Endothelial cell of umbilical vein (primary cell): ENCODE measurements at regions not wholly inside any gene's neighbourhood (a gene's known extent, or its start where the extent isn't known, plus 50 kb on each side); places are given as distances from the start of the nearest gene placed in this dataset.

Source experiments
- BruUV-seq: library from RNA; stranded (reverse); fragments of 400-500 nt; replicated peaks from 2 replicates; lab custom pipeline; 2021; lab: Mats Ljungman, UMichigan
- CTCF ChIA-PET: fragments of 300-600, 350-600 bp; sonication (Branson Sonifier 250); formaldehyde crosslinking; loops from one replicate; lab custom pipeline; 2021; ENCODE audit warnings: antibody characterized with exemption, inconsistent platforms; lab: Charles Lee
- POLR2A ChIA-PET: fragments of 300-600, 350-600 bp; sonication (Branson Sonifier 250); formaldehyde crosslinking; loops from one replicate; lab custom pipeline; 2021; ENCODE audit warnings: antibody characterized with exemption, inconsistent platforms; lab: Charles Lee
- DNase-seq: peaks from one replicate; pipeline ENCODE4 v3.0.0-alpha.2; 2011; ENCODE audit warnings: low read depth, low spot score
- FAIRE-seq: peaks from 2 replicates; lab custom pipeline; 2011; peaks lifted over from hg19 to GRCh38; lab: Jason Lieb, UNC
- H2AFZ ChIP-seq: 2 replicates; pipeline ENCODE4 v1.6.0; 2012; ENCODE audit warnings: low read depth, low read length, control low read depth, inconsistent platforms
- H3K27ac ChIP-seq: 2 replicates; pipeline ENCODE4 v1.5.1; 2011; ENCODE audit warnings: low read depth, mild to moderate bottlenecking, control low read depth, low read length, moderate library complexity; ENCODE audit not compliant: insufficient read depth
- H3K27me3 ChIP-seq, 2 experiments: 2 replicates each; pipeline versions ENCODE4 v1.6.0 to v1.6.1; 2011; ENCODE audit warnings: low read length in 2 of 2, mixed read lengths in 1 of 2; ENCODE audit not compliant: control insufficient read depth in 2 of 2, insufficient read depth in 2 of 2
- H3K36me3 ChIP-seq, 2 experiments: 2 replicates in 1 of 2; 3 replicates in 1 of 2; pipeline ENCODE4 v1.5.1; 2011; ENCODE audit warnings: low read length in 2 of 2, mild to moderate bottlenecking in 1 of 2, moderate library complexity in 1 of 2; ENCODE audit not compliant: control insufficient read depth in 2 of 2, insufficient read depth in 2 of 2; ENCODE audit errors: extremely low read depth in 1 of 2
- H3K4me1 ChIP-seq: 3 replicates; pipeline ENCODE4 v1.5.1; 2011; ENCODE audit warnings: mild to moderate bottlenecking, low read length; ENCODE audit not compliant: control insufficient read depth, insufficient read depth; ENCODE audit errors: extremely low read depth
- H3K4me2 ChIP-seq: 2 replicates; pipeline ENCODE4 v1.6.1; 2011; ENCODE audit warnings: low read length, control low read depth, mixed read lengths; ENCODE audit not compliant: insufficient read depth
- H3K4me3 ChIP-seq, 3 experiments: fragments of 200-600 bp in 1 of 3; sonication (generic), shearing (Covaris generic) in 1 of 3; replicated peaks in 1 of 3; 2 replicates each; pipeline ENCODE4 v1.5.1; 2011 to 2016; ENCODE audit warnings: control low read depth in 3 of 3, low read length in 3 of 3, mild to moderate bottlenecking in 2 of 3, inconsistent platforms in 1 of 3, low read depth in 1 of 3, moderate library complexity in 1 of 3; ENCODE audit not compliant: insufficient read depth in 1 of 3
- H3K79me2 ChIP-seq: 2 replicates; pipeline ENCODE4 v1.6.0; 2012; ENCODE audit warnings: low read length, inconsistent platforms; ENCODE audit not compliant: control insufficient read depth, insufficient read depth
- H3K9ac ChIP-seq: replicated peaks from 2 replicates; pipeline ENCODE3; 2011; ENCODE audit warnings: low read length, control low read depth; ENCODE audit not compliant: insufficient read depth; ENCODE audit errors: extremely low read depth
- H3K9me1 ChIP-seq: replicated peaks from 3 replicates; pipeline ENCODE4 v1.6.0; 2011; ENCODE audit warnings: mild to moderate bottlenecking, low read length; ENCODE audit not compliant: control insufficient read depth, insufficient read depth; ENCODE audit errors: extremely low read depth
- H3K9me3 ChIP-seq: replicated peaks from 2 replicates; pipeline ENCODE4 v1.5.1; 2012; ENCODE audit warnings: low read length, inconsistent platforms; ENCODE audit not compliant: control insufficient read depth, insufficient read depth
- H4K20me1 ChIP-seq: replicated peaks from 2 replicates; pipeline ENCODE3; 2011; ENCODE audit warnings: mild to moderate bottlenecking, low read length; ENCODE audit not compliant: control insufficient read depth, insufficient read depth; ENCODE audit errors: extremely low read depth
- EZH2 ChIP-seq: IDR thresholded peaks from 2 replicates; pipeline ENCODE4 v1.6.1; 2012; ENCODE audit warnings: borderline replicate concordance, low read depth, mild to moderate bottlenecking, moderate library complexity, low read length, inconsistent platforms; ENCODE audit not compliant: severe bottlenecking
- FOS ChIP-seq: IDR thresholded peaks from 2 replicates; pipeline ENCODE4 v1.6.1; 2011; ENCODE audit warnings: mild to moderate bottlenecking, low read length, moderate library complexity, borderline replicate concordance; ENCODE audit not compliant: insufficient read depth
- GATA2 ChIP-seq: IDR thresholded peaks from 2 replicates; pipeline ENCODE4 v1.7.0; 2011; ENCODE audit warnings: low read depth, mild to moderate bottlenecking, moderate library complexity, mixed read lengths, low read length; ENCODE audit not compliant: insufficient read length, insufficient read depth
- JUN ChIP-seq: IDR thresholded peaks from 2 replicates; pipeline ENCODE4 v1.6.1; 2011; ENCODE audit warnings: borderline replicate concordance, low read depth; ENCODE audit not compliant: insufficient read length, insufficient read depth
- MYC ChIP-seq: IDR thresholded peaks from one replicate; pipeline ENCODE4 v1.6.1; 2011; ENCODE audit warnings: mild to moderate bottlenecking, low read depth, low read length
- POLR2A ChIP-seq: IDR thresholded peaks from 2 replicates; pipeline ENCODE4 v1.6.1; 2012; ENCODE audit warnings: low read depth, mild to moderate bottlenecking, control low read depth, low read length
- POLR2AphosphoS5 ChIP-seq: IDR thresholded peaks from 2 replicates; pipeline ENCODE4 v1.6.1; 2012; ENCODE audit warnings: low read depth, mild to moderate bottlenecking, control low read depth, low read length, moderate library complexity; ENCODE audit not compliant: insufficient read depth
- dilution Hi-C: fragments of 300-500 bp; cut with MboI; formaldehyde crosslinking; loops from one replicate; pipeline ENCODE4 v1.15.0; 2019; ENCODE audit warnings: low sequenced_read_pairs; ENCODE audit not compliant: extremely low pct_ligation_motif_present
- intact Hi-C: fragments of 100-400 bp; cut with micrococcal nuclease; formaldehyde crosslinking; loops from one replicate; pipeline ENCODE4 v1.10.0; 2022
- TF ChIP-seq, protein P1 (sequence below), 2 donors: IDR thresholded peaks; 1 replicate in 1 of 2; 2 replicates in 1 of 2; pipeline ENCODE4 v1.5.1; 2011; ENCODE audit warnings: low read length in 2 of 2, mild to moderate bottlenecking in 2 of 2, moderate library complexity in 2 of 2, control low read depth in 1 of 2, inconsistent platforms in 1 of 2, low read depth in 1 of 2; ENCODE audit not compliant: insufficient read depth in 1 of 2; ENCODE audit errors: extremely low read depth in 1 of 2
- TF ChIP-seq, protein P2 (sequence below): IDR thresholded peaks from 2 replicates; pipeline ENCODE4 v1.6.1; 2011; ENCODE audit not compliant: insufficient read depth, insufficient read length

DNA sequence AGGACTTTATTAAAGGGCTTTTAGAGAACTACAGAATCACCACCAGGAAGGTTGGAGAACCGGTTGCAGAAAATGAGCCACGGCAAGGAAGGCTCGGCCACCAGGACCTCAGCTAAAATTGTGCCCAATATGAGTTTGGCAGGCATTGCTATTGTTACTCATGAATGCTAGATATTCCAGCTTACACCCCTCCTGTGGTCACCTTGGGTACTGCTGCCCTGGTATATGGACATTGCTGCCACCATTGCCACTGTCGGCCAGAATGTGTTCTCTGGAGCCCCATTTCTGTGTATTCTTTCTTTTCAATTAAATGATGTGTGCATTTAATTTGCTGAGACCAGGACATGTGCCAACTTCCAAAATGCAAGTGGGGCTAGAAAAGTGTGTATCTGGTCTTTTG, 626.7 kb upstream of the BOD1L1 start:
- intact Hi-C loops, result loop anchor here (1.0 kb wide), 1 partner anchor 598 kb away; no protein-coding TSS in a partner anchor
- DNase-seq (peak; percentile 44), FAIRE-seq (no peak)
- POLR2A ChIA-PET, result no interaction called here
- Histone ChIP-seq H3K27ac (no peak overlapping the region), H3K4me3 (no peak overlapping the region), H3K9ac (no peak overlapping the region), H3K79me2 (no peaks in the 10 kb centered on the region), H3K9me3 (no peaks in the 10 kb centered on the region), H3K9me1 (no peaks in the 10 kb centered on the region), H3K36me3 (no peaks in the 10 kb centered on the region), H4K20me1 (no peaks in the 10 kb centered on the region), H3K4me1 (no peaks in the 10 kb centered on the region), H3K27me3 (no peaks in the 10 kb centered on the region), H2AFZ (no peak overlapping the region), H3K4me2 (no peak overlapping the region)
- dilution Hi-C loops, result no loop called here
- TF ChIP-seq POLR2AphosphoS5 (no peak), FOS (no peak), MYC (no peak), JUN (no peak), EZH2 (no peak), POLR2A (no peak), GATA2 (no peak)
- TF ChIP-seq, protein P1, sequence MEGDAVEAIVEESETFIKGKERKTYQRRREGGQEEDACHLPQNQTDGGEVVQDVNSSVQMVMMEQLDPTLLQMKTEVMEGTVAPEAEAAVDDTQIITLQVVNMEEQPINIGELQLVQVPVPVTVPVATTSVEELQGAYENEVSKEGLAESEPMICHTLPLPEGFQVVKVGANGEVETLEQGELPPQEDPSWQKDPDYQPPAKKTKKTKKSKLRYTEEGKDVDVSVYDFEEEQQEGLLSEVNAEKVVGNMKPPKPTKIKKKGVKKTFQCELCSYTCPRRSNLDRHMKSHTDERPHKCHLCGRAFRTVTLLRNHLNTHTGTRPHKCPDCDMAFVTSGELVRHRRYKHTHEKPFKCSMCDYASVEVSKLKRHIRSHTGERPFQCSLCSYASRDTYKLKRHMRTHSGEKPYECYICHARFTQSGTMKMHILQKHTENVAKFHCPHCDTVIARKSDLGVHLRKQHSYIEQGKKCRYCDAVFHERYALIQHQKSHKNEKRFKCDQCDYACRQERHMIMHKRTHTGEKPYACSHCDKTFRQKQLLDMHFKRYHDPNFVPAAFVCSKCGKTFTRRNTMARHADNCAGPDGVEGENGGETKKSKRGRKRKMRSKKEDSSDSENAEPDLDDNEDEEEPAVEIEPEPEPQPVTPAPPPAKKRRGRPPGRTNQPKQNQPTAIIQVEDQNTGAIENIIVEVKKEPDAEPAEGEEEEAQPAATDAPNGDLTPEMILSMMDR (IDR thresholded peaks at IDR 0.05; ENCODE audit: extremely low read depth in 1 of 2, insufficient read depth in 1 of 2, low read depth in 1 of 2, low read length in 2 of 2), result peak; percentile 43 to 59
- TF ChIP-seq, protein P2, sequence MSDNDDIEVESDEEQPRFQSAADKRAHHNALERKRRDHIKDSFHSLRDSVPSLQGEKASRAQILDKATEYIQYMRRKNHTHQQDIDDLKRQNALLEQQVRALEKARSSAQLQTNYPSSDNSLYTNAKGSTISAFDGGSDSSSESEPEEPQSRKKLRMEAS, result no peak
- CTCF ChIA-PET, result interaction anchor here (0.6 to 2.3 kb wide), 5 partner anchors 10 to 599 kb away, joined by 3 to 21 read pairs (median 3); no protein-coding TSS in a partner anchor
- BruUV-seq, result no TSS peak
